OCI-LY7 (cell line): ENCODE measurements at regions not wholly inside any gene's neighbourhood (a gene's known extent, or its start where the extent isn't known, plus 50 kb on each side); places are given as distances from the start of the nearest gene placed in this dataset.

Experiments
- BruUV-seq: library from RNA; stranded (reverse); fragments of 400-500 nt; replicated peaks from 2 replicates; lab custom pipeline; 2021; lab: Mats Ljungman, UMichigan
- CTCF ChIA-PET: fragments of 300-600 bp; sonication (Branson Sonifier 250); formaldehyde crosslinking; loops from one replicate; lab custom pipeline; 2022; ENCODE audit warnings: antibody characterized with exemption; ENCODE audit not compliant: unreplicated experiment; lab: Charles Lee
- POLR2A ChIA-PET: fragments of 300-600 bp; sonication (Branson Sonifier 250); formaldehyde crosslinking; loops from one replicate; lab custom pipeline; 2022; ENCODE audit warnings: antibody characterized with exemption; lab: Charles Lee
- DNase-seq: peaks from one replicate; pipeline ENCODE4 v3.0.0-alpha.2; 2015; ENCODE audit warnings: low spot score
- H2AFZ ChIP-seq: fragments of 200-600 bp; sonication (generic), shearing (Covaris generic); 2 replicates; pipeline ENCODE4 v1.6.1; 2014; ENCODE audit warnings: mild to moderate bottlenecking, antibody characterized with exemption, low read length, moderate library complexity
- H3K27ac ChIP-seq: fragments of 200-600 bp; sonication (generic); 2 replicates; pipeline ENCODE4 v1.5.1; 2014; ENCODE audit warnings: mixed run types, low read depth, mild to moderate bottlenecking, moderate library complexity, low read length, inconsistent platforms; ENCODE audit not compliant: poor library complexity, severe bottlenecking
- H3K36me3 ChIP-seq: fragments of 200-600 bp; sonication (generic); 2 replicates; pipeline ENCODE4 v1.6.1; 2014; ENCODE audit warnings: mild to moderate bottlenecking, antibody characterized with exemption, low read length, moderate library complexity, mixed read lengths; ENCODE audit not compliant: insufficient read depth
- H3K4me1 ChIP-seq: fragments of 200-600 bp; sonication (generic); 2 replicates; pipeline ENCODE4 v1.5.1; 2014; ENCODE audit warnings: mild to moderate bottlenecking, low read length; ENCODE audit not compliant: insufficient read depth, poor library complexity, severe bottlenecking
- H3K4me2 ChIP-seq: fragments of 200-600 bp; sonication (generic); 2 replicates; pipeline ENCODE4 v1.6.1; 2014; ENCODE audit warnings: mild to moderate bottlenecking, low read length
- H3K4me3 ChIP-seq: fragments of 200-600 bp; sonication (generic); 2 replicates; pipeline ENCODE4 v1.5.1; 2014; ENCODE audit warnings: mild to moderate bottlenecking, low read depth, low read length; ENCODE audit not compliant: poor library complexity, severe bottlenecking
- H3K79me2 ChIP-seq: fragments of 200-600 bp; sonication (generic); 2 replicates; pipeline ENCODE4 v1.6.1; 2016; ENCODE audit warnings: low read depth, mild to moderate bottlenecking, low read length, moderate library complexity, mixed read lengths; ENCODE audit not compliant: insufficient read depth
- H3K9me2 ChIP-seq: fragments of 200-600 bp; sonication (generic); 2 replicates; pipeline ENCODE4 v1.6.1; 2016; ENCODE audit warnings: mild to moderate bottlenecking, low read length, mixed read lengths; ENCODE audit not compliant: insufficient read depth
- H3K9me3 ChIP-seq: fragments of 200-600 bp; sonication (generic); 2 replicates; pipeline ENCODE4 v1.6.1; 2014; ENCODE audit warnings: mild to moderate bottlenecking, mixed run types, low read length, mixed read lengths
- H4K20me1 ChIP-seq: fragments of 200-600 bp; sonication (generic); 2 replicates; pipeline ENCODE4 v1.6.1; 2014; ENCODE audit warnings: mild to moderate bottlenecking, antibody characterized with exemption, low read length, moderate library complexity, mixed read lengths; ENCODE audit not compliant: insufficient read depth
- CTCF ChIP-seq: fragments of 200-600 bp; sonication (generic); conservative IDR thresholded peaks from 2 replicates; pipeline ENCODE4 v1.5.1; 2014; ENCODE audit warnings: mild to moderate bottlenecking, antibody characterized with exemption, low read length, moderate library complexity, mixed read lengths
- EZH2phosphoT487 ChIP-seq: fragments of 200-600 bp; sonication (generic); IDR thresholded peaks from 2 replicates; pipeline ENCODE4 v1.6.1; 2018; ENCODE audit warnings: low read depth, borderline replicate concordance, mild to moderate bottlenecking, mixed run types, antibody characterized with exemption, low read length, moderate library complexity, mixed read lengths
- intact Hi-C: fragments of 100-400 bp; cut with micrococcal nuclease; formaldehyde crosslinking; loops from one replicate; pipeline ENCODE4 v1.10.0; 2022; ENCODE audit not compliant: unreplicated experiment

- Histone ChIP-seq H3K9me2 (no peaks in the 10 kb centered on the region), H2AFZ (no peak overlapping the region), H3K4me3 (no peak overlapping the region), H3K36me3 (no peaks in the 10 kb centered on the region), H3K79me2 (no peaks in the 10 kb centered on the region), H3K27ac (no peak overlapping the region), H3K9me3 (no peaks in the 10 kb centered on the region), H3K4me1 (no peaks in the 10 kb centered on the region), H4K20me1 (no peaks in the 10 kb centered on the region), H3K4me2 (no peak overlapping the region)
- TF ChIP-seq EZH2phosphoT487, result no peak
- no peak for DNase-seq
- no TSS peak for BruUV-seq
- POLR2A ChIA-PET, result no interaction called here
- CTCF ChIA-PET, result no interaction called here
- intact Hi-C loops, result no loop called here
These were observed 122.8 kb upstream of the AGAP1 start for GRCh38 chr2:235371018-235371417.

- TF ChIP-seq CTCF (no peak), EZH2phosphoT487 (no peak)
- no peaks in the 10 kb centered on the region for H3K4me1 ChIP-seq
- DNase-seq, result no peak
- no peaks in the 10 kb centered on the region for H3K36me3 ChIP-seq
- no peak overlapping the region for H3K27ac ChIP-seq
- no TSS peak for BruUV-seq
- H3K4me3 ChIP-seq, result no peak overlapping the region
- no peaks in the 10 kb centered on the region for H3K9me2 ChIP-seq
- no peaks in the 10 kb centered on the region for H3K79me2 ChIP-seq
- H2AFZ ChIP-seq, result no peak overlapping the region
- no peaks in the 10 kb centered on the region for H4K20me1 ChIP-seq
- POLR2A ChIA-PET, result interaction anchor here (0.6 to 0.9 kb wide), 2 partner anchors 275 to 547 kb away, joined by 3 to 7 read pairs; no protein-coding TSS in a partner anchor
- intact Hi-C loops, result no loop called here
- CTCF ChIA-PET, result interaction anchor here (0.6 kb wide), 1 partner anchor 1445 kb away, joined by 3 read pairs; no protein-coding TSS in a partner anchor
- H3K9me3 ChIP-seq, result no peaks in the 10 kb centered on the region
- no peak overlapping the region for H3K4me2 ChIP-seq
These were observed 120.7 kb upstream of the AGAP1 start for GRCh38 chr2:235373171-235373570.

- Histone ChIP-seq H3K27ac (no peak overlapping the region), H3K9me2 (no peaks in the 10 kb centered on the region), H4K20me1 (no peaks in the 10 kb centered on the region), H3K4me2 (no peak overlapping the region), H2AFZ (no peak overlapping the region), H3K4me3 (no peak overlapping the region), H3K36me3 (no peaks in the 10 kb centered on the region), H3K79me2 (no peaks in the 10 kb centered on the region), H3K9me3 (no peaks in the 10 kb centered on the region), H3K4me1 (no peaks in the 10 kb centered on the region)
- TF ChIP-seq EZH2phosphoT487 (no peak), CTCF (no peak)
- DNase-seq, result no peak
- BruUV-seq, result no TSS peak
- ChIA-PET CTCF (no interaction called here), POLR2A (no interaction called here)
- intact Hi-C loops, result no loop called here
These were observed 116.7 kb upstream of the AGAP1 start for GRCh38 chr2:235377176-235377575.
